Ishikawa (cell line): ENCODE measurements at regions not wholly inside any gene's neighbourhood (a gene's known extent, or its start where the extent isn't known, plus 50 kb on each side); places are given as distances from the start of the nearest gene placed in this dataset.

ENCODE experiments used
- CEBPB ChIP-seq: IDR thresholded peaks from 2 replicates; pipeline ENCODE4 v1.6.1; 2012
- CREB1 ChIP-seq: IDR thresholded peaks from 2 replicates; pipeline ENCODE4 v1.6.1; 2012; ENCODE audit warnings: low read depth
- EGR1 ChIP-seq: IDR thresholded peaks from 2 replicates; pipeline ENCODE4 v1.6.1; 2012
- EP300 ChIP-seq: IDR thresholded peaks from 2 replicates; pipeline ENCODE4 v1.6.1; 2012; ENCODE audit warnings: borderline replicate concordance
- FOXM1 ChIP-seq: IDR thresholded peaks from 2 replicates; pipeline ENCODE4 v1.6.1; 2012; ENCODE audit warnings: low read depth, borderline replicate concordance
- NFIC ChIP-seq: IDR thresholded peaks from 2 replicates; pipeline ENCODE4 v1.6.1; 2012
- RAD21 ChIP-seq: IDR thresholded peaks from 2 replicates; pipeline ENCODE4 v1.6.1; 2012; ENCODE audit warnings: low read depth
- REST ChIP-seq: IDR thresholded peaks from 2 replicates; pipeline ENCODE4 v1.6.1; 2012; ENCODE audit warnings: low read depth, mild to moderate bottlenecking
- TAF1 ChIP-seq: IDR thresholded peaks from 2 replicates; pipeline ENCODE4 v1.6.1; 2012; ENCODE audit warnings: low read depth, mild to moderate bottlenecking
- TCF12 ChIP-seq: IDR thresholded peaks from 2 replicates; pipeline ENCODE4 v1.6.1; 2012; ENCODE audit warnings: low read depth
- TEAD4 ChIP-seq: IDR thresholded peaks from 2 replicates; pipeline ENCODE4 v1.6.1; 2012
- YY1 ChIP-seq: IDR thresholded peaks from 2 replicates; pipeline ENCODE4 v1.6.1; 2012; ENCODE audit warnings: low read depth
- ZBTB7A ChIP-seq: IDR thresholded peaks from 2 replicates; pipeline ENCODE4 v1.6.1; 2012; ENCODE audit warnings: low read depth
- TF ChIP-seq, protein P1 (sequence below): IDR thresholded peaks from 2 replicates; pipeline ENCODE4 v1.6.1; 2012
- TF ChIP-seq, protein P2 (sequence below): IDR thresholded peaks from 2 replicates; pipeline ENCODE4 v1.6.1; 2012

DNA sequence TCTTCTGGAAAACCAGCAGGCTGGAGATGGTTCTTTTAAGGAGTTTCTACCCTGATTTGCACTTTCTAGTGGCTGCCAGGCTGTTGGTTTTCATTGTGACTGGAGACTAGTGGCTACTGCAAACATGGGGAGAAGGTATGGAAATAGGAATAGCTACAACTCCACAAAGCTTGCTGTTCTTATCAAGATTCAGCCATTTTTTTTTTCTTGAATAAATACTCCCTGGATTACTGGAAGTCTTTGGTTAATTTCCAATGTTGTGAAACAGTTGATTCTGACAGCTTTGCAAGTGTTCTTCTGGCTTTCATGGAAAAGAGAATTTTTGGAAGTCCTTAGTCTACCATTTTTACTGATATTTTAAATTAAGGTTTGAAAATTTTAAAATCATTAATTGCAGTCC lies 277.7 kb downstream of the HS3ST3A1 start:
- TF ChIP-seq EGR1 (no peak), TEAD4 (no peak), NFIC (no peak), TCF12 (no peak), REST (no peak)
- TF ChIP-seq, protein P1, sequence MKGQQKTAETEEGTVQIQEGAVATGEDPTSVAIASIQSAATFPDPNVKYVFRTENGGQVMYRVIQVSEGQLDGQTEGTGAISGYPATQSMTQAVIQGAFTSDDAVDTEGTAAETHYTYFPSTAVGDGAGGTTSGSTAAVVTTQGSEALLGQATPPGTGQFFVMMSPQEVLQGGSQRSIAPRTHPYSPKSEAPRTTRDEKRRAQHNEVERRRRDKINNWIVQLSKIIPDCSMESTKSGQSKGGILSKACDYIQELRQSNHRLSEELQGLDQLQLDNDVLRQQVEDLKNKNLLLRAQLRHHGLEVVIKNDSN: no peak

DNA sequence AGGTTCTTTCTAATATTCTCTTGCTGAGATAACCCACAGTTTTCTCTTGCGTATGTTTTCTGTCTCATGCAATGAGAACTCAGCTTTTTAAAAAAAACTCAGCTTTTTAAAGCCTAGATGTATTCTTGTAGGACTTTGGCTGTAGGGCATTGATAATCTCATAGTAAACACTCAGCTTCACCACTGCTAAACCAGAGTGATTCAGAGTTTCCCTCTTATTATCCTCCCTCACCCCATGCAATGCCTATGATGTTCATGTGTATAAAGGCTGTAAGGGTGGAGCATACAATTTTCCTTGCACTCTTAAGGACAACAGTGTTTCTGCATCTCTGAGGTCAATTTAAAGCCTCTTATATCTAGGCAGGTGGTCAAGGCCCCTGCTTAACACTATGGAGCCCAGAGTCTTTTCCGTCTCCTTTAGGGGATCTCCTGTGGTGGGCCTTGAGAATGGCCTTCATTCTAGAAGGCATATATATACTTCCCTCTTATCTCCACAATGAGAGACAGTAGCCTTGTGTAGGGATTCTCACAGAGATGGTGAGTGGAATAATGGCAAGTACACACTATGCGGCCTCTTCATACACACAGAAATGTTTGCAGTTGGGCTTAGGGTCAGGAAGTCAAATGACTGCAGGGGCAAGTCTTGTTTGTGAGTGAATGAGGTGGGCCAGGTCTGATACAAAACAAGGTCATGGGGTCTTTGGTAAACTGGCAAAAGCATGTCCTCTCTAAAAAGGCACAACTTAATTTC lies 279.6 kb downstream of the HS3ST3A1 start:
- TF ChIP-seq TAF1 (no peak), YY1 (no peak), CREB1 (no peak), NFIC (no peak), CEBPB (no peak), TEAD4 (no peak), EP300 (no peak), EGR1 (no peak), FOXM1 (no peak), TCF12 (no peak), ZBTB7A (no peak), REST (no peak), RAD21 (no peak)
- TF ChIP-seq, protein P2, sequence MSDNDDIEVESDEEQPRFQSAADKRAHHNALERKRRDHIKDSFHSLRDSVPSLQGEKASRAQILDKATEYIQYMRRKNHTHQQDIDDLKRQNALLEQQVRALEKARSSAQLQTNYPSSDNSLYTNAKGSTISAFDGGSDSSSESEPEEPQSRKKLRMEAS: no peak
- TF ChIP-seq, protein P1: no peak

DNA sequence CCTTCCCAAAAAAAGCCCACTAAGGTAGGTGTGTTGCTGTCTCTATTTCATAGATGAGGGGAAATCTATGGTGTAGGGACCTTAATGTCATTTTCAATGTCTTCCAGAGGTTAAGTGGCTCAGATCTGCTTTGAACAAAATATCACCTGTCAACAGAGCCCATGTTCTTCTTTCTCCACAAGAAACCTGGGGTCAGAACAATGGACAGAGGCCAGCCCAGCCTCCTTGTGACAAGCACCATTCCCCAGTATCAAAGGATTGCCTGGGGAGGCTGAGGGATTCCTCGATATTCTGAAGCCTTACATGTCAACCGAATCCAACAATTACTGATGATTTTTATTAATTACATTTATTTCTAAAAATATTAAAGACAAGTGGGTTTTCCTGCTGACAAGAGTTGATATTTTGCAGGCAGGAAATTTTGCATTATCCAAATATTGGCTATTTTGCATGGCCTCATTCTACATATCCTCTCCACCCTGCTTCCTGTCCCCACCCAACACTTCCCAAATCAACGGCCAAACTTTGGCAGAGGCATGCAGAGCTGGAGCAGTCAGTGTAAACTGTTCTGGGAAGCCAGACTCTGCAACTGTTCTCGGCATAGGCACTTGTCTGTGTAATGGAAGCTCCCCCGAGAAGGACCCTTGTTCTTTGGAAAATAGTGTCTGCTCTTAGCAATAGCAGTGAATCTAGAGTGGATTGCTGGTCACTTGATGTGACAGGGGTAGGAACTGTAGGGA lies 281.5 kb downstream of the HS3ST3A1 start:
- TF ChIP-seq TEAD4 (no peak), RAD21 (no peak), TAF1 (no peak), EGR1 (no peak), TCF12 (no peak), YY1 (no peak), FOXM1 (no peak), CEBPB (no peak), NFIC (no peak), CREB1 (no peak), ZBTB7A (no peak), REST (no peak; the same call in 1 of the 2 replicates), EP300 (no peak)
- TF ChIP-seq, protein P1: no peak
- TF ChIP-seq, protein P2: no peak

GRCh38 chr17:13316657-13317056 lies 285.1 kb downstream of the HS3ST3A1 start:
- TF ChIP-seq EGR1 (no peak), YY1 (no peak), TEAD4 (no peak), TCF12 (no peak), FOXM1 (no peak), CEBPB (no peak), RAD21 (no peak), EP300 (no peak), ZBTB7A (no peak)
- TF ChIP-seq, protein P2: no peak
